HEK293T (cell line): ENCODE measurements at regions not wholly inside any gene's neighbourhood (a gene's known extent, or its start where the extent isn't known, plus 50 kb on each side); places are given as distances from the start of the nearest gene placed in this dataset.

Experiments
- ARNT ChIP-seq: fragments of 450-650 bp; IDR thresholded peaks from 2 replicates; pipeline ENCODE4 v1.6.1; 2017; ENCODE audit warnings: mild to moderate bottlenecking
- BHLHE40 ChIP-seq: fragments of 450-650 bp; IDR thresholded peaks from 2 replicates; pipeline ENCODE4 v1.6.1; 2016; ENCODE audit warnings: mild to moderate bottlenecking, moderate library complexity, borderline replicate concordance
- CTBP1 ChIP-seq: fragments of 450-650 bp; IDR thresholded peaks from 2 replicates; pipeline ENCODE4 v1.6.1; 2016; ENCODE audit warnings: borderline replicate concordance
- FOXK2 ChIP-seq: fragments of 450-650 bp; IDR thresholded peaks from 2 replicates; pipeline ENCODE4 v1.6.1; 2016; ENCODE audit warnings: mild to moderate bottlenecking
- FOXM1 ChIP-seq: fragments of 450-650 bp; IDR thresholded peaks from 2 replicates; pipeline ENCODE4 v1.6.1; 2017; ENCODE audit warnings: mild to moderate bottlenecking, borderline replicate concordance
- HDGF ChIP-seq: fragments of 450-650 bp; IDR thresholded peaks from 2 replicates; pipeline ENCODE4 v1.6.1; 2017; ENCODE audit warnings: antibody characterized with exemption, borderline replicate concordance
- L3MBTL2 ChIP-seq: fragments of 450-650 bp; conservative IDR thresholded peaks from 2 replicates; pipeline ENCODE4 v1.6.1; 2016; ENCODE audit warnings: mild to moderate bottlenecking
- LEF1 ChIP-seq: fragments of 450-650 bp; IDR thresholded peaks from 2 replicates; pipeline ENCODE4 v1.6.1; 2017; ENCODE audit warnings: mild to moderate bottlenecking, borderline replicate concordance
- NFRKB ChIP-seq: fragments of 450-650 bp; IDR thresholded peaks from 2 replicates; pipeline ENCODE4 v1.6.1; 2016; ENCODE audit warnings: mild to moderate bottlenecking, moderate library complexity
- SP1 ChIP-seq: fragments of 450-650 bp; IDR thresholded peaks from 2 replicates; pipeline ENCODE4 v1.6.1; 2017
- SUZ12 ChIP-seq: fragments of 450-650 bp; IDR thresholded peaks from 2 replicates; pipeline ENCODE4 v1.6.1; 2016; ENCODE audit warnings: mild to moderate bottlenecking
- TARDBP ChIP-seq: fragments of 450-650 bp; IDR thresholded peaks from 2 replicates; pipeline ENCODE4 v1.6.1; 2016
- ZNF384 ChIP-seq: fragments of 450-650 bp; IDR thresholded peaks from 2 replicates; pipeline ENCODE4 v1.6.1; 2016
- TF ChIP-seq, protein P1 (sequence below): fragments of 450-650 bp; IDR thresholded peaks from 2 replicates; pipeline ENCODE4 v1.6.1; 2016

DNA sequence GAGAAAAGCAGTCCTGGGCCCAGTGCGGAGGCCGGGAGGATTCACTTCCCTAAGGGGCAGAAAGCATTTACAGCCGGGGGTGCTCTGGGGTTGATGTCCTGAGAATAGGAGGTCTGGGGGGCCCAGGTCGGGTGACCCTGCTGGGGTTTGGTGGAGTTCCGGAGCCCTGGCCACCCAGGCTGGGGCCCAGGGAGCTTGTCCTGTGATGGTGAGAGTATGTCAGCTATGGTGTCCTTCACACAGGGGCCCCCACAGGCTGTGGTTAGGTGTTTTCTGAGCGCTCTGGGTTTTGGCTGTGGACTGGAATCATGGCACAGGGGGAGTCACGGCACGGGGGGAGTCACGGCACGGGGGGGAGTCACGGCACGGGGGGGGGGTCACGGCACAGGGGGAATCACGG is 54.5 kb upstream of the TMEM18 start:
- no peak for TF ChIP-seq BHLHE40
- no peak for TF ChIP-seq CTBP1
- TF ChIP-seq, protein P1, sequence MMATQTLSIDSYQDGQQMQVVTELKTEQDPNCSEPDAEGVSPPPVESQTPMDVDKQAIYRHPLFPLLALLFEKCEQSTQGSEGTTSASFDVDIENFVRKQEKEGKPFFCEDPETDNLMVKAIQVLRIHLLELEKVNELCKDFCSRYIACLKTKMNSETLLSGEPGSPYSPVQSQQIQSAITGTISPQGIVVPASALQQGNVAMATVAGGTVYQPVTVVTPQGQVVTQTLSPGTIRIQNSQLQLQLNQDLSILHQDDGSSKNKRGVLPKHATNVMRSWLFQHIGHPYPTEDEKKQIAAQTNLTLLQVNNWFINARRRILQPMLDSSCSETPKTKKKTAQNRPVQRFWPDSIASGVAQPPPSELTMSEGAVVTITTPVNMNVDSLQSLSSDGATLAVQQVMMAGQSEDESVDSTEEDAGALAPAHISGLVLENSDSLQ = no peak
- no peak for TF ChIP-seq FOXK2
- no peak for TF ChIP-seq FOXM1
- no peak for TF ChIP-seq NFRKB
- TF ChIP-seq L3MBTL2 = no peak
- TF ChIP-seq SP1 = no peak
- no peak for TF ChIP-seq ZNF384
- no peak for TF ChIP-seq LEF1
- TF ChIP-seq TARDBP = no peak
- no peak for TF ChIP-seq SUZ12
- no peak for TF ChIP-seq HDGF
- TF ChIP-seq ARNT = no peak
